Nephron (organoid): ENCODE measurements at regions not wholly inside any gene's neighbourhood (a gene's known extent, or its start where the extent isn't known, plus 50 kb on each side); places are given as distances from the start of the nearest gene placed in this dataset.

Source experiments
- H3K27ac Mint-ChIP-seq, 3 experiments: 2 replicates each; pipeline ENCODE4 v1.8.0; 2020; ENCODE audit warnings: mixed read lengths in 3 of 3, mild to moderate bottlenecking in 2 of 3, moderate library complexity in 1 of 3
- H3K27me3 Mint-ChIP-seq: 2 replicates; pipeline ENCODE4 v1.8.0; 2021; ENCODE audit warnings: low read depth, mild to moderate bottlenecking, moderate library complexity, mixed read lengths
- H3K36me3 Mint-ChIP-seq: 2 replicates; pipeline ENCODE4 v1.8.0; 2020; ENCODE audit warnings: low read depth, mixed read lengths
- H3K4me1 Mint-ChIP-seq: 2 replicates; pipeline ENCODE4 v1.8.0; 2020; ENCODE audit warnings: mixed read lengths
- H3K4me3 Mint-ChIP-seq, 3 experiments: 2 replicates each; pipeline ENCODE4 v1.8.0; 2020; ENCODE audit warnings: mild to moderate bottlenecking in 3 of 3, mixed read lengths in 3 of 3, moderate library complexity in 2 of 3
- H3K9me3 Mint-ChIP-seq: 2 replicates; pipeline ENCODE4 v1.8.0; 2020; ENCODE audit warnings: mixed read lengths
- CTCF ChIP-seq, 3 experiments: fragments of 200-600 bp; sonication (generic); IDR thresholded peaks; one replicate each; pipeline ENCODE4 v1.5.0; 2021; ENCODE audit warnings: antibody characterized with exemption in 3 of 3; ENCODE audit not compliant: unreplicated experiment in 3 of 3

- Mint-ChIP-seq H3K9me3 (peaks cover 34% of the 10 kb centered on the region), H3K4me3 (no peak overlapping the region), H3K27ac (no peak overlapping the region), H3K36me3 (peaks cover 4% of the 10 kb centered on the region), H3K27me3 (no peaks in the 10 kb centered on the region), H3K4me1 (no peaks in the 10 kb centered on the region)
- TF ChIP-seq CTCF (IDR thresholded peaks at IDR 0.05; ENCODE audit: unreplicated experiment in 3 of 3), result no peak
Observed at GRCh38 chr9:61674882-61675281, 485.0 kb downstream of the SPATA31A7 start.
